Hepatocyte (in vitro differentiated cells): ENCODE measurements at regions not wholly inside any gene's neighbourhood (a gene's known extent, or its start where the extent isn't known, plus 50 kb on each side); places are given as distances from the start of the nearest gene placed in this dataset.

Source experiments
- EZH2 ChIP-seq: fragments of 200-600 bp; sonication (generic); IDR thresholded peaks from 2 replicates; pipeline ENCODE4 v1.6.1; 2016; ENCODE audit warnings: antibody characterized with exemption, mild to moderate bottlenecking, borderline replicate concordance
- TF ChIP-seq, protein P1 (sequence below): fragments of 200-600 bp; sonication (generic); IDR thresholded peaks from 2 replicates; pipeline ENCODE4 v1.5.1; 2016; ENCODE audit warnings: antibody characterized with exemption, mild to moderate bottlenecking; ENCODE audit not compliant: poor library complexity

- TF ChIP-seq, protein P1, sequence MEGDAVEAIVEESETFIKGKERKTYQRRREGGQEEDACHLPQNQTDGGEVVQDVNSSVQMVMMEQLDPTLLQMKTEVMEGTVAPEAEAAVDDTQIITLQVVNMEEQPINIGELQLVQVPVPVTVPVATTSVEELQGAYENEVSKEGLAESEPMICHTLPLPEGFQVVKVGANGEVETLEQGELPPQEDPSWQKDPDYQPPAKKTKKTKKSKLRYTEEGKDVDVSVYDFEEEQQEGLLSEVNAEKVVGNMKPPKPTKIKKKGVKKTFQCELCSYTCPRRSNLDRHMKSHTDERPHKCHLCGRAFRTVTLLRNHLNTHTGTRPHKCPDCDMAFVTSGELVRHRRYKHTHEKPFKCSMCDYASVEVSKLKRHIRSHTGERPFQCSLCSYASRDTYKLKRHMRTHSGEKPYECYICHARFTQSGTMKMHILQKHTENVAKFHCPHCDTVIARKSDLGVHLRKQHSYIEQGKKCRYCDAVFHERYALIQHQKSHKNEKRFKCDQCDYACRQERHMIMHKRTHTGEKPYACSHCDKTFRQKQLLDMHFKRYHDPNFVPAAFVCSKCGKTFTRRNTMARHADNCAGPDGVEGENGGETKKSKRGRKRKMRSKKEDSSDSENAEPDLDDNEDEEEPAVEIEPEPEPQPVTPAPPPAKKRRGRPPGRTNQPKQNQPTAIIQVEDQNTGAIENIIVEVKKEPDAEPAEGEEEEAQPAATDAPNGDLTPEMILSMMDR, result peak; percentile 43
- no peak for TF ChIP-seq EZH2
These were observed 150.6 kb downstream of the ERCC6L2 start for GRCh38 chr9:96025995-96026602.
